Left lung (tissue), 4 donors: ENCODE measurements at regions not wholly inside any gene's neighbourhood (a gene's known extent, or its start where the extent isn't known, plus 50 kb on each side); places are given as distances from the start of the nearest gene placed in this dataset.

Experiments used
- ATAC-seq: fragments of 200-7000 bp; cut with Tn5 transposase; one replicate; pipeline ENCODE4 v1.9.1; 2020; ENCODE audit warnings: moderate library complexity
- DNase-seq, 4 donors: peaks; one replicate each; pipeline ENCODE4 v3.0.0-alpha.2; 2013 to 2020
- H3K27ac ChIP-seq, 2 donors: fragments of 200-600 bp; sonication (generic) in 1 of 2; one replicate each; pipeline versions ENCODE4 v1.5.0 to v1.8.0; 2020 to 2021
- H3K27me3 ChIP-seq, 2 donors: fragments of 200-600 bp; sonication (generic) in 1 of 2; one replicate each; pipeline versions ENCODE4 v1.5.0 to v1.8.0; 2020 to 2021
- H3K36me3 ChIP-seq, 2 donors: fragments of 200-600 bp; sonication (generic) in 1 of 2; one replicate each; pipeline versions ENCODE4 v1.5.0 to v1.8.0; 2020 to 2021
- H3K4me1 ChIP-seq, 2 donors: fragments of 200-600 bp; one replicate each; pipeline ENCODE4 v1.8.0; 2021
- H3K4me3 ChIP-seq, 2 donors: fragments of 200-600 bp; sonication (generic) in 1 of 2; one replicate each; pipeline versions ENCODE4 v1.5.0 to v1.8.0; 2020 to 2021; ENCODE audit warnings: mild to moderate bottlenecking in 1 of 2
- H3K9me3 ChIP-seq, 2 donors: fragments of 200-600 bp; sonication (generic) in 1 of 2; one replicate each; pipeline versions ENCODE4 v1.5.0 to v1.8.0; 2020 to 2021
- CTCF ChIP-seq, 2 donors: fragments of 200-600 bp; sonication (generic) in 1 of 2; IDR thresholded peaks; one replicate each; pipeline versions ENCODE4 v1.5.0 to v1.8.0; 2021; ENCODE audit warnings: antibody characterized with exemption in 2 of 2
- intact Hi-C, 2 donors: fragments of 100-400 bp; cut with DNase I; formaldehyde crosslinking; loops; one replicate each; pipeline versions ENCODE4 v1.11.2 to v1.14.2; 2022
- donor health status: DM: no; HTN: yes; CAD: no.
- donor health status: DM: no; HTN: no; CAD: no.

GRCh38 chr7:22907805-22908204 is 85.2 kb upstream of the TOMM7 start:
- no peak for TF ChIP-seq CTCF (IDR thresholded peaks at IDR 0.05)
- Histone ChIP-seq H3K4me3 (no peak overlapping the region), H3K9me3 (no peaks in the 10 kb centered on the region), H3K27me3 (no peaks in the 10 kb centered on the region), H3K36me3 (no peaks in the 10 kb centered on the region), H3K4me1 (no peaks in the 10 kb centered on the region), H3K27ac (no peak overlapping the region)
- intact Hi-C loops, result no loop called here
- DNase-seq (no peak), ATAC-seq (no peak)

- H3K4me1 ChIP-seq, result no peaks in the 10 kb centered on the region
- H3K36me3 ChIP-seq, result no peaks in the 10 kb centered on the region
- DNase-seq (no peak), ATAC-seq (no peak)
- H3K4me3 ChIP-seq, result no peak overlapping the region
- H3K27me3 ChIP-seq, result no peaks in the 10 kb centered on the region
- TF ChIP-seq CTCF (IDR thresholded peaks at IDR 0.05), result no peak
- no peaks in the 10 kb centered on the region for H3K9me3 ChIP-seq
- no peak overlapping the region for H3K27ac ChIP-seq
- intact Hi-C loops, result no loop called here
Measured at GRCh38 chr7:22900784-22901183, 78.1 kb upstream of the TOMM7 start.

- ATAC-seq, result no peak
Measured at GRCh38 chr7:22900101-22900500, 77.5 kb upstream of the TOMM7 start.

GRCh38 chr7:22896917-22897316 is 74.3 kb upstream of the TOMM7 start:
- intact Hi-C loops, result no loop called here
- no peak for TF ChIP-seq CTCF (IDR thresholded peaks at IDR 0.05)
- H3K36me3 ChIP-seq, result no peaks in the 10 kb centered on the region
- no peaks in the 10 kb centered on the region for H3K4me1 ChIP-seq
- no peaks in the 10 kb centered on the region for H3K27me3 ChIP-seq
- DNase-seq (no peak), ATAC-seq (no peak)
- H3K4me3 ChIP-seq, result no peak overlapping the region
- H3K27ac ChIP-seq, result no peak overlapping the region
- H3K9me3 ChIP-seq, result no peaks in the 10 kb centered on the region

More at GRCh38 chr7:22900101-22900500, 77.5 kb upstream of the TOMM7 start:
- Histone ChIP-seq H3K36me3 (no peaks in the 10 kb centered on the region), H3K4me3 (no peak overlapping the region), H3K4me1 (no peaks in the 10 kb centered on the region), H3K27me3 (no peaks in the 10 kb centered on the region), H3K9me3 (no peaks in the 10 kb centered on the region), H3K27ac (no peak overlapping the region)
- no peak for DNase-seq
- TF ChIP-seq CTCF (IDR thresholded peaks at IDR 0.05), result no peak
- intact Hi-C loops, result no loop called here

- Histone ChIP-seq H3K9me3 (no peaks in the 10 kb centered on the region), H3K4me1 (no peaks in the 10 kb centered on the region), H3K27ac (no peak overlapping the region), H3K4me3 (no peak overlapping the region), H3K27me3 (no peaks in the 10 kb centered on the region), H3K36me3 (no peaks in the 10 kb centered on the region)
- ATAC-seq, result no peak
- no peak for DNase-seq
- intact Hi-C loops, result no loop called here
- TF ChIP-seq CTCF (IDR thresholded peaks at IDR 0.05), result no peak
Measured at GRCh38 chr7:22895828-22896165, 73.1 kb upstream of the TOMM7 start.
